HG02610 (cell line): ENCODE measurements at regions not wholly inside any gene's neighbourhood (a gene's known extent, or its start where the extent isn't known, plus 50 kb on each side); places are given as distances from the start of the nearest gene placed in this dataset.

Experiments
- ATAC-seq: cut with Tn5 transposase; IDR thresholded peaks from one replicate; pipeline ENCODE4 v1.9.1; 2021; ENCODE audit warnings: mild to moderate bottlenecking, moderate library complexity; ENCODE audit not compliant: unreplicated experiment

- ATAC-seq: no peak
Observed at GRCh38 chr1:163870666-163871065, 548.9 kb downstream of the NUF2 start.

DNA sequence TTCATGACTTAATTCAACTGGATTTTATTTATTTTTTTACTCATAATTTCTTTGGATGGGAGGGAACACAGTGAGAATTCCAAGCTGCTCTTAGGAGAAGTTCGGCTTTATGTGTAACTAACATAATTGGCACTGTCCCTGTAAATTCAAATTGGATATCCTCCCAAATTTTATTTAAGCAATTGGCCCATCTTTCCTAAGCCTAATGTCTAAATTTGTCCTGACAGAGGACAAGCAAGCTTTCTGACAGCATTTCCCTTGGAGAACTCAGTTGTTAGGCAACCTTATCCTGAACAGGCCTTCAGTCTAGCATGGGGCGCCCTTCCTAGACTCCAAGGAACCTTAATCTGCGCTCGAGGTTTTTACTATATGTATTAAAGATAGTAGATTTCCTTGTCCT lies 550.3 kb downstream of the NUF2 start:
- ATAC-seq: no peak

- ATAC-seq: no peak
Observed at GRCh38 chr1:163874070-163874469, 552.3 kb downstream of the NUF2 start.

GRCh38 chr1:163875200-163875926 lies 553.6 kb downstream of the NUF2 start:
- ATAC-seq: no peak

GRCh38 chr1:163875927-163876320 lies 554.2 kb downstream of the NUF2 start:
- ATAC-seq: no peak

DNA sequence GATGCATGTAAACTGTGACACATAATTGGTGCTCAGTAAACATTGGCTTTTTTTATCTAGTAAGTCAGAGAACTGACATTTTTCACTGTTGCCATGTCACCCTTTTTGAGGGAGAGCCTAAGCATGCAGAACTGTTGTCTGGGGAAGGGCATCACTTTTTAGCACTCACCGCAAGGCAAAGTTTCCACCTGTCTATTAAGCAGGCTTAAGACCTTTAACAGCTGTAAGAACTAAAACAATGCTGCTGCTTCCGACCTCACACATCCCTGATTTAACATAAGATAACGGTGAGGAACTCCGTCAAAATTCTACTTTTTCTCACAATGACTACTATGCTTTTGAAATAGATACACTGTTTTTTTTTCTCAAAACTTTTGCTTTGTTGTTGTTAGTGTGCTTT lies 554.8 kb downstream of the NUF2 start:
- no peak for ATAC-seq

DNA sequence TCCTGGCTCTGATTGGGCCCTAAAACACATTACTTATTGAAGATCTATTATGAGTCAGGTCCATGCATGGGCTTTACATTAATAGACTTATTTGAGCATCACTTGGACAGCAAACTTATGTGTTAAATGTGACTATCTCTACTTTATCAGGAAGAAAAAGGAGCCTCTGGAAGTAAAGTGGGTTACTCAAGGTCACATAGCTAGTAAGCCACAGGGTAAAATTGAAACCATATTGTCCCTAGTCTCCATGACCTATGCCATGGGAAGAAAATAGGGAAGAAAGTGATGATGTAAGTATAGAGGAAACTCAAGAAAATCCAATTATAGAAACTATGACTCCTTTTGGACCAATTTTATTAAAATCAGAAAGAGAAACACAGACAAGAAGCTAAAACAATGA lies 555.3 kb downstream of the NUF2 start:
- no peak for ATAC-seq

GRCh38 chr1:163885510-163885909 lies 563.8 kb downstream of the NUF2 start:
- no peak for ATAC-seq

DNA sequence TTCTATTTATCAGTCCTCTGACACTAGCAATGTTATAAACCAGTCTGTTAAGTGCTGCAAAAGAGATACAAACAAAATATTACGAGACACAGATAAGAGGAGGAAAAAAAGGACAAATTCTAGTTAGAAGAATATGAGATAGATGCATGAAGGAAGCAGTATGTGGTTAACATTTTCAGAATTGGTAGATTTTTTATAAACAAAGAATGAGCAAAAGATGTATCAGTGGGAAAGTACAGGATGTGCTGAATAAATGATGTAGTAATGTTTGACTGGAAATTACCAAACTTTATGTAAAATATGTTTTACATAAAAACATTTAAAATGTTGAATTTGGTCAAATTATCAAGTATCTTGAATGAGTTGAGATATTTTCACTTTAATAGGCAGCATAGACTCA lies 574.2 kb downstream of the NUF2 start:
- no peak for ATAC-seq

- ATAC-seq: no peak
Observed at GRCh38 chr1:163897412-163898155, 575.8 kb downstream of the NUF2 start.

GRCh38 chr1:163906283-163906682 lies 584.5 kb downstream of the NUF2 start:
- no peak for ATAC-seq

DNA sequence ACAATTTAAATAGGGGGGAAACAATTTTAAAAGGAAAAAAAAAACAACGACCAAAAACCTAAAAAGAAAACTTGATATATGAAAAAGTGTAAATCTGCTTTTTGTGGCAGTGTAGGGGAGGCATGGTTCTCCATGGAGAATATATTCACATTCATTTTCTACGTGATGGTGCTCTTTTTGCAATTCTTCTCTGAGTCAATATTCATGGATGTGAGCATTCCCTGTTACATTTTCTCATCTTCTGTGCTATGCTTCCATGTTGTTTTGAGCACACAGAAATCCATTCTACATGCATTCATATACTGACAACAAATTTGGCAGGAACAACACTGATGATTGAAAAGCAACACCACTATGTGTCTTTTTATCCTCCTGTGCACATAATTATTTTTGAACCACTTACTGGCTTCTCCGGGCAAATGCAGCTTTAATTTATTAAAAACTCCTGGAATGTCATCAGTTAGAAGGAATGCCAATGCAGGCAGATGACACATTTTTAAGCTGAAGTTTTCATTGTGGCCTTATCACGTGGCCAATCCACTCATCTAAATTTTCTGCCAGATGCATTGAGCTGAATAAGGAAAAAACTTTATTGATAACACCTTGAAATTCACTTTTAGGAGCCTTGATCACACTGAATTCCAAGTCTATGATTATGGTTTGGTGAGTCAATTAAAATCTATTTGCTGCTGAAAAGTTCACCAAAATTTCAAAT lies 590.6 kb downstream of the NUF2 start:
- no peak for ATAC-seq

- ATAC-seq: peak; percentile 85
Observed at GRCh38 chr1:163914785-163915413, 593.1 kb downstream of the NUF2 start.

- ATAC-seq: peak; percentile 98
Observed at GRCh38 chr1:163922743-163923201, 601.0 kb downstream of the NUF2 start.

GRCh38 chr1:163924041-163924440 lies 602.3 kb downstream of the NUF2 start:
- ATAC-seq: no peak

DNA sequence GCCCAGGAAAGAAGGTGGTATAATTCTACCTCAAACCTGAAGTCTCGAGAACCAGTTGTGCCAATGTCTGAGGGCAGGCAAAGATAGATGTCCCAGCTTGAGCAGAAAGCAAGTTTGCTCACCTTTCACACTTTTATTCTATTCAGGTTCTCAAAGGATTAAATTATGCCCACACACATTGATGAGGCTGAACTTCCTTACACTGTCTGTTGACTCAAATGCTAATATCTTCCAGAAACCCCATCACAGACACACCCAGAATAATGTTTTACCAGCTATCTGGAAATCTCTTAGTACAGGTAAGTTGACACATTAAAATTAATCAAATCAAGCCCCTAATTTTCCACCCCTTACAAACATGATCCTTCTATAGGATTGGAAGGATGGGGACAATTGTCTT lies 605.7 kb downstream of the NUF2 start:
- ATAC-seq: no peak

- no peak for ATAC-seq
Observed at GRCh38 chr1:163928069-163928468, 606.3 kb downstream of the NUF2 start.

- ATAC-seq: peak; percentile 38
Observed at GRCh38 chr1:163928651-163929050, 606.9 kb downstream of the NUF2 start.

GRCh38 chr1:163932901-163933300 lies 611.1 kb downstream of the NUF2 start:
- no peak for ATAC-seq

DNA sequence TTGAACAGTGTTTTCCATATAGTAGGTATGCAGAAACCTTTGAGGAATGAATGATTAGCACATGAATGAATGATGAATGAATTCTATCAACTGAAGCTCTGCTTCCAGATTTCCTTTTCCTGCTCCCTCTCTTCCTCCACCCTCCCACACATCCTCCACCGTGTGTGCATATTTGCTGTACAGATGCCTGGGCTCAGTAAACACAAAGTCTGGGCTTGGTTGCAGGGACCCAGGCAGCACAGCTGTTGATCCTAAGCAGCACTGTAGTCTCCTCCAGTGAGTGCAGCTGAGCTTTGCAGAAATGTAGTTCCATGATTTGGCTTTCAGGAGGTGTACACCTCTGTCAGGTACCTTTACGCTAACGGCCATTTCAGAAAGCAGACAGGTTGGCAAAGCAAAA lies 611.7 kb downstream of the NUF2 start:
- ATAC-seq: no peak

GRCh38 chr1:163935738-163936374 lies 614.1 kb downstream of the NUF2 start:
- no peak for ATAC-seq
